ENCODE measurements at regions not wholly inside any gene's neighbourhood (a gene's known extent, or its start where the extent isn't known, plus 50 kb on each side); places are given as distances from the start of the nearest gene placed in this dataset.

- no peak for DNase-seq (ENCODE audit: extremely low spot score in 2 of 2)
- no peak for TF ChIP-seq CTCF (IDR thresholded peaks at IDR 0.05)
- no peak for TF ChIP-seq POLR2A (IDR thresholded peaks at IDR 0.05)
- TF ChIP-seq POLR2AphosphoS5 (IDR thresholded peaks at IDR 0.05; ENCODE audit: insufficient read depth in 1 of 2, low read depth in 1 of 2), result no peak
- no peak overlapping the region for H3K4me3 ChIP-seq
- no peaks in the 10 kb centered on the region for H3K9me3 ChIP-seq
- no peaks in the 10 kb centered on the region for H3K27me3 ChIP-seq
- H3K27ac ChIP-seq, result no peak overlapping the region
- no peaks in the 10 kb centered on the region for H3K4me1 ChIP-seq
- intact Hi-C loops (cut with DNase I), result no loop called here
- no peaks in the 10 kb centered on the region for H3K36me3 ChIP-seq
These were observed 120.8 kb upstream of the TNFSF11 start for GRCh38 chr13:42453091-42453645.

GRCh38 chr13:42454749-42455148 is 119.2 kb upstream of the TNFSF11 start:
- Histone ChIP-seq H3K4me3 (no peak overlapping the region), H3K4me1 (no peaks in the 10 kb centered on the region), H3K36me3 (no peaks in the 10 kb centered on the region), H3K9me3 (no peaks in the 10 kb centered on the region), H3K27me3 (no peaks in the 10 kb centered on the region), H3K27ac (no peak overlapping the region)
- intact Hi-C loops (cut with DNase I), result no loop called here
- no peak for DNase-seq (ENCODE audit: extremely low spot score in 2 of 2)
- TF ChIP-seq POLR2A (IDR thresholded peaks at IDR 0.05) (no peak), CTCF (IDR thresholded peaks at IDR 0.05) (no peak), POLR2AphosphoS5 (IDR thresholded peaks at IDR 0.05; ENCODE audit: insufficient read depth in 1 of 2, low read depth in 1 of 2) (no peak)

GRCh38 chr13:42458193-42458592 is 115.8 kb upstream of the TNFSF11 start:
- no peaks in the 10 kb centered on the region for H3K9me3 ChIP-seq
- H3K36me3 ChIP-seq, result no peaks in the 10 kb centered on the region
- H3K4me3 ChIP-seq, result no peak overlapping the region
- TF ChIP-seq POLR2AphosphoS5 (IDR thresholded peaks at IDR 0.05; ENCODE audit: insufficient read depth in 1 of 2, low read depth in 1 of 2) (no peak), CTCF (IDR thresholded peaks at IDR 0.05) (no peak), POLR2A (IDR thresholded peaks at IDR 0.05) (no peak)
- H3K4me1 ChIP-seq, result no peaks in the 10 kb centered on the region
- no peaks in the 10 kb centered on the region for H3K27me3 ChIP-seq
- no peak for DNase-seq (ENCODE audit: extremely low spot score in 2 of 2)
- H3K27ac ChIP-seq, result no peak overlapping the region
- intact Hi-C loops (cut with DNase I), result no loop called here

- Histone ChIP-seq H3K4me3 (no peak overlapping the region), H3K4me1 (no peaks in the 10 kb centered on the region), H3K9me3 (no peaks in the 10 kb centered on the region), H3K27me3 (no peaks in the 10 kb centered on the region), H3K36me3 (no peaks in the 10 kb centered on the region), H3K27ac (no peak overlapping the region)
- intact Hi-C loops (cut with DNase I), result no loop called here
- no peak for TF ChIP-seq CTCF (IDR thresholded peaks at IDR 0.05)
- TF ChIP-seq POLR2A (IDR thresholded peaks at IDR 0.05), result no peak
- no peak for TF ChIP-seq POLR2AphosphoS5 (IDR thresholded peaks at IDR 0.05; ENCODE audit: insufficient read depth in 1 of 2, low read depth in 1 of 2)
- no peak for DNase-seq (ENCODE audit: extremely low spot score in 2 of 2)
These were observed 107.8 kb upstream of the TNFSF11 start for GRCh38 chr13:42466123-42466522.

GRCh38 chr13:42466609-42467008 is 107.3 kb upstream of the TNFSF11 start:
- no peak for DNase-seq (ENCODE audit: extremely low spot score in 2 of 2)
- TF ChIP-seq POLR2AphosphoS5 (IDR thresholded peaks at IDR 0.05; ENCODE audit: insufficient read depth in 1 of 2, low read depth in 1 of 2) (no peak), POLR2A (IDR thresholded peaks at IDR 0.05) (no peak), CTCF (IDR thresholded peaks at IDR 0.05) (no peak)
- H3K4me3 ChIP-seq, result no peak overlapping the region

More at GRCh38 chr13:42466609-42467008, 107.3 kb upstream of the TNFSF11 start:
- Histone ChIP-seq H3K4me1 (no peaks in the 10 kb centered on the region), H3K9me3 (no peaks in the 10 kb centered on the region), H3K27ac (no peak overlapping the region), H3K36me3 (no peaks in the 10 kb centered on the region), H3K27me3 (no peaks in the 10 kb centered on the region)
- intact Hi-C loops (cut with DNase I), result no loop called here
